GM23338 (cell line): ENCODE measurements at regions not wholly inside any gene's neighbourhood (a gene's known extent, or its start where the extent isn't known, plus 50 kb on each side); places are given as distances from the start of the nearest gene placed in this dataset.

ENCODE experiments used
- ATAC-seq: fragments of 200-7000 bp; cut with Tn5 transposase; 3 replicates; pipeline ENCODE4 v1.9.1; 2020
- DNase-seq: peaks from one replicate; pipeline ENCODE4 v3.0.0-alpha.2; 2015; ENCODE audit warnings: low spot score
- H2AFZ ChIP-seq: fragments of 200-600 bp; sonication (generic); 2 replicates; pipeline ENCODE4 v1.8.0; 2016; ENCODE audit warnings: antibody characterized with exemption, mild to moderate bottlenecking, moderate library complexity
- H3F3A ChIP-seq: fragments of 200-600 bp; sonication (generic); replicated peaks from 2 replicates; pipeline ENCODE4 v1.8.0; 2017; ENCODE audit warnings: antibody characterized with exemption, mixed run types, low read depth
- H3K27ac ChIP-seq: fragments of 200-600 bp; sonication (generic); 2 replicates; pipeline ENCODE4 v1.6.1; 2016; ENCODE audit warnings: low read depth
- H3K27me3 ChIP-seq: fragments of 200-600 bp; sonication (generic); 2 replicates; pipeline ENCODE4 v1.8.0; 2016; ENCODE audit warnings: mild to moderate bottlenecking, mixed run types, moderate library complexity; ENCODE audit not compliant: insufficient read depth
- H3K36me3 ChIP-seq: fragments of 200-600 bp; sonication (generic); 2 replicates; pipeline ENCODE4 v1.8.0; 2016; ENCODE audit warnings: mild to moderate bottlenecking; ENCODE audit not compliant: insufficient read depth
- H3K4me1 ChIP-seq: fragments of 200-600 bp; sonication (generic); 2 replicates; pipeline ENCODE4 v1.8.0; 2016; ENCODE audit warnings: mild to moderate bottlenecking, moderate library complexity; ENCODE audit not compliant: insufficient read depth
- H3K4me2 ChIP-seq: fragments of 200-600 bp; sonication (generic); 2 replicates; pipeline ENCODE4 v1.7.1; 2017; ENCODE audit warnings: mixed run types
- H3K4me3 ChIP-seq: fragments of 200-600 bp; sonication (generic); 2 replicates; pipeline ENCODE4 v1.6.1; 2016; ENCODE audit warnings: mixed run types
- H3K79me2 ChIP-seq: fragments of 200-600 bp; sonication (generic); replicated peaks from 2 replicates; pipeline ENCODE4 v1.8.0; 2017; ENCODE audit warnings: mild to moderate bottlenecking; ENCODE audit not compliant: insufficient read depth
- H3K9me2 ChIP-seq: fragments of 200-600 bp; sonication (generic); 2 replicates; pipeline ENCODE4 v1.8.0; 2017; ENCODE audit not compliant: insufficient read depth
- H4K20me1 ChIP-seq: fragments of 200-600 bp; sonication (generic); replicated peaks from 2 replicates; pipeline ENCODE4 v1.8.0; 2017; ENCODE audit warnings: mild to moderate bottlenecking; ENCODE audit not compliant: insufficient read depth
- H3K27ac Mint-ChIP-seq: 2 replicates; pipeline ENCODE4 v1.8.0; 2020; ENCODE audit warnings: inconsistent platforms, mild to moderate bottlenecking, moderate library complexity, mixed read lengths
- H3K27me3 Mint-ChIP-seq: 3 replicates; pipeline ENCODE4 v1.8.0; 2022; ENCODE audit warnings: low read depth, mild to moderate bottlenecking, moderate library complexity, mixed read lengths, inconsistent platforms; ENCODE audit not compliant: insufficient read depth, poor library complexity
- H3K36me3 Mint-ChIP-seq: 3 replicates; pipeline ENCODE4 v1.8.0; 2021; ENCODE audit warnings: low read depth, mild to moderate bottlenecking, inconsistent platforms, moderate library complexity, mixed read lengths
- H3K4me1 Mint-ChIP-seq: 3 replicates; pipeline ENCODE4 v1.8.0; 2020; ENCODE audit warnings: mild to moderate bottlenecking, inconsistent platforms, mixed read lengths
- H3K4me3 Mint-ChIP-seq: 3 replicates; pipeline ENCODE4 v1.8.0; 2021; ENCODE audit warnings: moderate library complexity, mild to moderate bottlenecking, inconsistent platforms, mixed read lengths
- H3K9me3 Mint-ChIP-seq: 3 replicates; pipeline ENCODE4 v1.8.0; 2020; ENCODE audit warnings: moderate library complexity, mild to moderate bottlenecking, inconsistent platforms, mixed read lengths
- CREB1 ChIP-seq: fragments of 250-450 bp; sonication (Bioruptor Pico); IDR thresholded peaks from 2 replicates; pipeline ENCODE4 v1.5.0; 2020; ENCODE audit warnings: low read depth, mild to moderate bottlenecking, moderate library complexity
- POLR2AphosphoS5 ChIP-seq: IDR thresholded peaks from 2 replicates; pipeline ENCODE4 v1.6.1; 2016; ENCODE audit warnings: antibody characterized with exemption, low read depth
- ZNF331 ChIP-seq: fragments of 250-450 bp; sonication (Bioruptor Pico); IDR thresholded peaks from 2 replicates; pipeline ENCODE4 v1.5.0; 2020; ENCODE audit warnings: low read depth, mild to moderate bottlenecking, moderate library complexity
- TF ChIP-seq, protein P1 (sequence below): fragments of 250-450 bp; sonication (Bioruptor Pico); IDR thresholded peaks from 2 replicates; pipeline ENCODE4 v1.5.0; 2020; ENCODE audit warnings: mild to moderate bottlenecking, moderate library complexity
- TF ChIP-seq, protein P2 (sequence below): IDR thresholded peaks from one replicate; pipeline ENCODE4 v1.6.1; 2018; ENCODE audit warnings: antibody characterized with exemption; ENCODE audit not compliant: unreplicated experiment
- TF ChIP-seq, protein P3 (sequence below), 2 experiments: fragments of 200-600 bp in 1 of 2; sonication (generic) in 1 of 2; conservative IDR thresholded peaks; 2 replicates each; pipeline versions ENCODE4 v1.5.1 to v1.6.1; 2016 to 2017; ENCODE audit warnings: antibody characterized with exemption in 2 of 2, low read depth in 2 of 2, mild to moderate bottlenecking in 2 of 2, moderate library complexity in 1 of 2

DNA sequence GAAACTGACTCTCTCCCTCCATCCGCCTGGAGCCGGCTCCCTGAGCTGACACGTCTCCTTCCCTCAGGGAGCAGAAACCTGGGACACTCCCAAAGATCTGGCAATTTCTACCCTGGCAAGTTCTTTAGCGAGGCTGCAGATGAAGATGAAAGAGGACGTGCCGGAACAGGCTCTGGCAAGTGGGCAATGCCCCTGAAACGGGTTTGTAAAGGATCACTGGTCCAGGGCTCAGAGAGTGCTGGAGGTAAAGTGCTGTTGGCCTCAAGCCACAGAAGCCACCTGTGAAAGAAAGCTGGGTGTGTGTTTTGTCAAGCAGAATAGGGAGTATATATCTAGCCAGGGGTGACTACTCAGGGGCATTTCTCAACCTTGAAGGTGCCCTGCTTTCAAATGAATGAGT, 131.4 kb upstream of the ATP6AP2 start (continued):
- TF ChIP-seq, protein P1, sequence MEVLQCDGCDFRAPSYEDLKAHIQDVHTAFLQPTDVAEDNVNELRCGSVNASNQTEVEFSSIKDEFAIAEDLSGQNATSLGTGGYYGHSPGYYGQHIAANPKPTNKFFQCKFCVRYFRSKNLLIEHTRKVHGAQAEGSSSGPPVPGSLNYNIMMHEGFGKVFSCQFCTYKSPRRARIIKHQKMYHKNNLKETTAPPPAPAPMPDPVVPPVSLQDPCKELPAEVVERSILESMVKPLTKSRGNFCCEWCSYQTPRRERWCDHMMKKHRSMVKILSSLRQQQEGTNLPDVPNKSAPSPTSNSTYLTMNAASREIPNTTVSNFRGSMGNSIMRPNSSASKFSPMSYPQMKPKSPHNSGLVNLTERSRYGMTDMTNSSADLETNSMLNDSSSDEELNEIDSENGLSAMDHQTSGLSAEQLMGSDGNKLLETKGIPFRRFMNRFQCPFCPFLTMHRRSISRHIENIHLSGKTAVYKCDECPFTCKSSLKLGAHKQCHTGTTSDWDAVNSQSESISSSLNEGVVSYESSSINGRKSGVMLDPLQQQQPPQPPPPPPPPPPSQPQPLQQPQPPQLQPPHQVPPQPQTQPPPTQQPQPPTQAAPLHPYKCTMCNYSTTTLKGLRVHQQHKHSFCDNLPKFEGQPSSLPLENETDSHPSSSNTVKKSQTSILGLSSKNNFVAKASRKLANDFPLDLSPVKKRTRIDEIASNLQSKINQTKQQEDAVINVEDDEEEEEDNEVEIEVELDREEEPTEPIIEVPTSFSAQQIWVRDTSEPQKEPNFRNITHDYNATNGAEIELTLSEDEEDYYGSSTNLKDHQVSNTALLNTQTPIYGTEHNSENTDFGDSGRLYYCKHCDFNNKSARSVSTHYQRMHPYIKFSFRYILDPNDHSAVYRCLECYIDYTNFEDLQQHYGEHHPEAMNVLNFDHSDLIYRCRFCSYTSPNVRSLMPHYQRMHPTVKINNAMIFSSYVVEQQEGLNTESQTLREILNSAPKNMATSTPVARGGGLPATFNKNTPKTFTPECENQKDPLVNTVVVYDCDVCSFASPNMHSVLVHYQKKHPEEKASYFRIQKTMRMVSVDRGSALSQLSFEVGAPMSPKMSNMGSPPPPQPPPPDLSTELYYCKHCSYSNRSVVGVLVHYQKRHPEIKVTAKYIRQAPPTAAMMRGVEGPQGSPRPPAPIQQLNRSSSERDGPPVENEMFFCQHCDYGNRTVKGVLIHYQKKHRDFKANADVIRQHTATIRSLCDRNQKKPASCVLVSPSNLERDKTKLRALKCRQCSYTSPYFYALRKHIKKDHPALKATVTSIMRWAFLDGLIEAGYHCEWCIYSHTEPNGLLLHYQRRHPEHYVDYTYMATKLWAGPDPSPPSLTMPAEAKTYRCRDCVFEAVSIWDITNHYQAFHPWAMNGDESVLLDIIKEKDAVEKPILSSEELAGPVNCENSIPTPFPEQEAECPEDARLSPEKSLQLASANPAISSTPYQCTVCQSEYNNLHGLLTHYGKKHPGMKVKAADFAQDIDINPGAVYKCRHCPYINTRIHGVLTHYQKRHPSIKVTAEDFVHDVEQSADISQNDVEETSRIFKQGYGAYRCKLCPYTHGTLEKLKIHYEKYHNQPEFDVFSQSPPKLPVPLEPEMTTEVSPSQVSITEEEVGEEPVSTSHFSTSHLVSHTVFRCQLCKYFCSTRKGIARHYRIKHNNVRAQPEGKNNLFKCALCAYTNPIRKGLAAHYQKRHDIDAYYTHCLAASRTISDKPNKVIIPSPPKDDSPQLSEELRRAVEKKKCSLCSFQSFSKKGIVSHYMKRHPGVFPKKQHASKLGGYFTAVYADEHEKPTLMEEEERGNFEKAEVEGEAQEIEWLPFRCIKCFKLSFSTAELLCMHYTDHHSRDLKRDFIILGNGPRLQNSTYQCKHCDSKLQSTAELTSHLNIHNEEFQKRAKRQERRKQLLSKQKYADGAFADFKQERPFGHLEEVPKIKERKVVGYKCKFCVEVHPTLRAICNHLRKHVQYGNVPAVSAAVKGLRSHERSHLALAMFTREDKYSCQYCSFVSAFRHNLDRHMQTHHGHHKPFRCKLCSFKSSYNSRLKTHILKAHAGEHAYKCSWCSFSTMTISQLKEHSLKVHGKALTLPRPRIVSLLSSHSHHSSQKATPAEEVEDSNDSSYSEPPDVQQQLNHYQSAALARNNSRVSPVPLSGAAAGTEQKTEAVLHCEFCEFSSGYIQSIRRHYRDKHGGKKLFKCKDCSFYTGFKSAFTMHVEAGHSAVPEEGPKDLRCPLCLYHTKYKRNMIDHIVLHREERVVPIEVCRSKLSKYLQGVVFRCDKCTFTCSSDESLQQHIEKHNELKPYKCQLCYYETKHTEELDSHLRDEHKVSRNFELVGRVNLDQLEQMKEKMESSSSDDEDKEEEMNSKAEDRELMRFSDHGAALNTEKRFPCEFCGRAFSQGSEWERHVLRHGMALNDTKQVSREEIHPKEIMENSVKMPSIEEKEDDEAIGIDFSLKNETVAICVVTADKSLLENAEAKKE (CRISPR knock-in tag), result no peak
- TF ChIP-seq POLR2AphosphoS5, result no peak
- TF ChIP-seq ZNF331 (CRISPR knock-in tag), result no peak

DNA sequence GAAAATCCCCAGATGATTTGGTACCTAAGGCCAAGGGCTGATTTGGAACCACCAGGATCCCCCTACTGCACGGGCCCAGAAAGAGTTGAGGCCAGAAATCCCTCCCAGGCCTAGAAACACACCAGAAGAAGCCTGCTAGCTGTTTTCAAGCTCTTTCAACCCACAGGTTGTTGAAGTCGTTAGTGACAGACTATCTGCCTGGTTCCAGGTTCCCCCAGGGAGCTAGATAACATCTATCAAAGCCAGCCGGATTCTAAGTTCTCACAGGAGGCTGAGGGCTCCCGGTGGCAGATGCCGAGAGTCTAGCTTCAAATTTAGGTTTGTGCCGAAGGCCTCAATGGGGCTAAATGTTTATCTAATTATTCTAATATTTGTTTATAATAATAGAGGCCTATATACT, 132.0 kb upstream of the ATP6AP2 start:
- Mint-ChIP-seq H3K27ac (no peak overlapping the region), H3K4me1 (peaks cover 5% of the 10 kb centered on the region; the same call in 2 of the 3 replicates), H3K4me3 (no peak overlapping the region), H3K36me3 (peaks cover 2% of the 10 kb centered on the region; the same call in 1 of the 3 replicates), H3K9me3 (peaks cover 4% of the 10 kb centered on the region; the same call in 2 of the 3 replicates), H3K27me3 (no peaks in the 10 kb centered on the region)
- H2AFZ ChIP-seq, result no peak overlapping the region
- DNase-seq (no peak), ATAC-seq (no peak)
- H3F3A ChIP-seq, result no peaks in the 10 kb centered on the region
- no peak overlapping the region for H3K27ac ChIP-seq
- no peak overlapping the region for H3K4me2 ChIP-seq
- H3K4me1 ChIP-seq, result no peaks in the 10 kb centered on the region
- H3K27me3 ChIP-seq, result no peaks in the 10 kb centered on the region
- no peaks in the 10 kb centered on the region for H3K9me2 ChIP-seq
- H3K4me3 ChIP-seq, result no peak overlapping the region
- no peaks in the 10 kb centered on the region for H3K36me3 ChIP-seq
- no peaks in the 10 kb centered on the region for H3K79me2 ChIP-seq
- no peaks in the 10 kb centered on the region for H4K20me1 ChIP-seq
- TF ChIP-seq, protein P2, sequence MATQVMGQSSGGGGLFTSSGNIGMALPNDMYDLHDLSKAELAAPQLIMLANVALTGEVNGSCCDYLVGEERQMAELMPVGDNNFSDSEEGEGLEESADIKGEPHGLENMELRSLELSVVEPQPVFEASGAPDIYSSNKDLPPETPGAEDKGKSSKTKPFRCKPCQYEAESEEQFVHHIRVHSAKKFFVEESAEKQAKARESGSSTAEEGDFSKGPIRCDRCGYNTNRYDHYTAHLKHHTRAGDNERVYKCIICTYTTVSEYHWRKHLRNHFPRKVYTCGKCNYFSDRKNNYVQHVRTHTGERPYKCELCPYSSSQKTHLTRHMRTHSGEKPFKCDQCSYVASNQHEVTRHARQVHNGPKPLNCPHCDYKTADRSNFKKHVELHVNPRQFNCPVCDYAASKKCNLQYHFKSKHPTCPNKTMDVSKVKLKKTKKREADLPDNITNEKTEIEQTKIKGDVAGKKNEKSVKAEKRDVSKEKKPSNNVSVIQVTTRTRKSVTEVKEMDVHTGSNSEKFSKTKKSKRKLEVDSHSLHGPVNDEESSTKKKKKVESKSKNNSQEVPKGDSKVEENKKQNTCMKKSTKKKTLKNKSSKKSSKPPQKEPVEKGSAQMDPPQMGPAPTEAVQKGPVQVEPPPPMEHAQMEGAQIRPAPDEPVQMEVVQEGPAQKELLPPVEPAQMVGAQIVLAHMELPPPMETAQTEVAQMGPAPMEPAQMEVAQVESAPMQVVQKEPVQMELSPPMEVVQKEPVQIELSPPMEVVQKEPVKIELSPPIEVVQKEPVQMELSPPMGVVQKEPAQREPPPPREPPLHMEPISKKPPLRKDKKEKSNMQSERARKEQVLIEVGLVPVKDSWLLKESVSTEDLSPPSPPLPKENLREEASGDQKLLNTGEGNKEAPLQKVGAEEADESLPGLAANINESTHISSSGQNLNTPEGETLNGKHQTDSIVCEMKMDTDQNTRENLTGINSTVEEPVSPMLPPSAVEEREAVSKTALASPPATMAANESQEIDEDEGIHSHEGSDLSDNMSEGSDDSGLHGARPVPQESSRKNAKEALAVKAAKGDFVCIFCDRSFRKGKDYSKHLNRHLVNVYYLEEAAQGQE, result no peak
- TF ChIP-seq, protein P3, sequence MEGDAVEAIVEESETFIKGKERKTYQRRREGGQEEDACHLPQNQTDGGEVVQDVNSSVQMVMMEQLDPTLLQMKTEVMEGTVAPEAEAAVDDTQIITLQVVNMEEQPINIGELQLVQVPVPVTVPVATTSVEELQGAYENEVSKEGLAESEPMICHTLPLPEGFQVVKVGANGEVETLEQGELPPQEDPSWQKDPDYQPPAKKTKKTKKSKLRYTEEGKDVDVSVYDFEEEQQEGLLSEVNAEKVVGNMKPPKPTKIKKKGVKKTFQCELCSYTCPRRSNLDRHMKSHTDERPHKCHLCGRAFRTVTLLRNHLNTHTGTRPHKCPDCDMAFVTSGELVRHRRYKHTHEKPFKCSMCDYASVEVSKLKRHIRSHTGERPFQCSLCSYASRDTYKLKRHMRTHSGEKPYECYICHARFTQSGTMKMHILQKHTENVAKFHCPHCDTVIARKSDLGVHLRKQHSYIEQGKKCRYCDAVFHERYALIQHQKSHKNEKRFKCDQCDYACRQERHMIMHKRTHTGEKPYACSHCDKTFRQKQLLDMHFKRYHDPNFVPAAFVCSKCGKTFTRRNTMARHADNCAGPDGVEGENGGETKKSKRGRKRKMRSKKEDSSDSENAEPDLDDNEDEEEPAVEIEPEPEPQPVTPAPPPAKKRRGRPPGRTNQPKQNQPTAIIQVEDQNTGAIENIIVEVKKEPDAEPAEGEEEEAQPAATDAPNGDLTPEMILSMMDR (conservative IDR thresholded peaks at IDR 0.05; ENCODE audit: low read depth in 2 of 2), result no peak
- TF ChIP-seq ZNF331 (CRISPR knock-in tag), result no peak
- TF ChIP-seq CREB1 (CRISPR knock-in tag), result no peak
